ENCODE measurements at regions not wholly inside any gene's neighbourhood (a gene's known extent, or its start where the extent isn't known, plus 50 kb on each side); places are given as distances from the start of the nearest gene placed in this dataset.

DNA sequence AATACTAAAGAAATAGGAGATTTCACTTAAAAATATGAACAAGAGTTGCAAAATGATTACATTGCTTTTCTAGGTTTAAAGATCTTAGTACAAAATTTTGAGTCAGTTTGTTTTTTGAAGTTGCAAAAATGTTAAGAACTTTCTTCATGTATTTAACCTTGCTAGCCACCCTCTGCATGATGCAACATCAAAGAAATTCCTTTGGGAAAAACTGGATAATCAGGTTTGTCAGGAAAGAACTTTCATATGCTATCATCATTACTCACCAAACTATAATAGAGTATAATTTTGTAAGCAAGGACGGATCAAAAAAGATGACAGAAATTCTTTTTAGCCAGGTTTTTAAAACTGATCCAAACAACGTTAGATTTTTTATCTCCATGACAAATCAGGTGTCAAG is 116.9 kb upstream of the MRPS30 start:
- TF ChIP-seq SUZ12 (IDR thresholded peaks at IDR 0.05; ENCODE audit: low read depth, low read length) (no peak), CTCF (CRISPR knock-in tag; IDR thresholded peaks at IDR 0.05) (no peak), SNAI1 (CRISPR knock-in tag; IDR thresholded peaks at IDR 0.05; ENCODE audit: borderline replicate concordance) (no peak), ZNF546 (CRISPR knock-in tag; conservative IDR thresholded peaks at IDR 0.05) (no peak), ZNF501 (CRISPR knock-in tag; IDR thresholded peaks at IDR 0.05) (no peak), ZFX (CRISPR knock-in tag; IDR thresholded peaks at IDR 0.05; ENCODE audit: low read depth) (no peak), ZNF777 (CRISPR knock-in tag; IDR thresholded peaks at IDR 0.05) (no peak), ZNF160 (CRISPR knock-in tag; IDR thresholded peaks at IDR 0.05) (no peak), JUNB (CRISPR knock-in tag; IDR thresholded peaks at IDR 0.05; ENCODE audit: borderline replicate concordance) (no peak), GABPA (IDR thresholded peaks at IDR 0.05; ENCODE audit: low read depth, low read length) (no peak), GABPA (CRISPR knock-in tag; IDR thresholded peaks at IDR 0.05; ENCODE audit: low read depth) (no peak), GATAD2A (CRISPR knock-in tag; IDR thresholded peaks at IDR 0.05) (no peak), CEBPG (CRISPR knock-in tag; IDR thresholded peaks at IDR 0.05) (no peak)
- TF ChIP-seq, protein P1, sequence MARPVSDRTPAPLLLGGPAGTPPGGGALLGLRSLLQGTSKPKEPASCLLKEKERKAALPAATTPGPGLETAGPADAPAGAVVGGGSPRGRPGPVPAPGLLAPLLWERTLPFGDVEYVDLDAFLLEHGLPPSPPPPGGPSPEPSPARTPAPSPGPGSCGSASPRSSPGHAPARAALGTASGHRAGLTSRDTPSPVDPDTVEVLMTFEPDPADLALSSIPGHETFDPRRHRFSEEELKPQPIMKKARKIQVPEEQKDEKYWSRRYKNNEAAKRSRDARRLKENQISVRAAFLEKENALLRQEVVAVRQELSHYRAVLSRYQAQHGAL (CRISPR knock-in tag; IDR thresholded peaks at IDR 0.05; ENCODE audit: not compliant biosample characterization): no peak

All from HepG2 (cell line).